ENCODE measurements at regions not wholly inside any gene's neighbourhood (a gene's known extent, or its start where the extent isn't known, plus 50 kb on each side); places are given as distances from the start of the nearest gene placed in this dataset.

GRCh38 chr3:70614111-70614510, 301.7 kb upstream of the MDFIC2 start:
- TF ChIP-seq CTCF (conservative IDR thresholded peaks at IDR 0.05) (peak; percentile 3; the same call in 1 of the 2 replicates), ZFX (IDR thresholded peaks at IDR 0.05) (no peak)

Data from C4-2B (cell line).